Urinary bladder (tissue), 3 donors: ENCODE measurements at regions not wholly inside any gene's neighbourhood (a gene's known extent, or its start where the extent isn't known, plus 50 kb on each side); places are given as distances from the start of the nearest gene placed in this dataset.

Source experiments
- DNase-seq: peaks from one replicate; pipeline ENCODE4 v3.0.0-alpha.2; 2015; ENCODE audit errors: extremely low spot score
- H3K27ac ChIP-seq: one replicate; pipeline ENCODE4 v1.5.1; 2013; ENCODE audit warnings: low read depth, mild to moderate bottlenecking, moderate library complexity
- H3K36me3 ChIP-seq: one replicate; pipeline ENCODE4 v1.6.1; 2013; ENCODE audit warnings: mild to moderate bottlenecking, moderate library complexity; ENCODE audit not compliant: insufficient read depth
- H3K4me1 ChIP-seq: one replicate; pipeline ENCODE4 v1.6.1; 2013; ENCODE audit warnings: mild to moderate bottlenecking, moderate library complexity; ENCODE audit not compliant: insufficient read depth
- H3K4me3 ChIP-seq: one replicate; pipeline ENCODE4 v1.5.1; 2013; ENCODE audit warnings: low read depth, low read length
- WGBS: extraction: QIAGEN DNeasy Blood & Tissue Kit; methylation state at CpG from one replicate; pipeline ENCODE4 v1.1.7; 2013; 5-methylcytosine and 5-hydroxymethylcytosine counted together
- donor health status: healthy with polysubstance abuse.
- donor health status: healthy.

DNA sequence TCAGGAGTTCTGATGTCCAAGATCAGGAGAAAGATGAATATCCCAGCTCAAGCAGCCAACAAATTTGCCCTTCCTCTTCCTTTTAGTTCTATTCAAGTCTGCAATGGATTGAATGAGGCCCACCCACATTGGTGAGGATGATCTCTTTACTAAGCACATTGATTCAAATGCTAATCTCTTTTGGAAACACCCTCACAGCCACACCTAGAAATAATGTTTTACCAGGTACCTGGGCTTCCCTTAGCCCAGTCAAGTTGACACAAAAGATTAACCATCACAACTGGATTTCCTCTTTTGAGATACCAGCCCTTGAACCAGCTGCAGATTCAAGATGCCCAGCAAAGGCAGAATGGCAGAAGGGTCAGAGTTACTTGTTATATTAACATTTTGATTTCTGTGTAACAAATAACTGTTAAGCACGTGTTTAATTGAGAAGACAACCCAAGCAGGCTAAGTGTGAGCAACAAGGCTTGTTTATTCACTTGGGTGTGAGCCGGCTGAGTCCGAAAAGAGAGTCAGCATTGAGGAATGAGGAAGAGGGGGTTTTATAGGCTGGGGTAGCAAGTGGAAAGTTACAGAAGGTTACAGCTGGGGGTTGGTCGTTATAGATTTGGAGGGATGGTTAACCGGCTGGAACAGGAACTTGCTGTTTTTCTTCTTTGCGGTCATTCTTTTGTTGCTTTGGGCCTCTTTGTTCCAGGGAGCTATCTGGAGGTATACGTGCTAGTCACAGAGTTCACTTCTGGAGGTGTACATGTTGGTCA lies 180.3 kb downstream of the EMP1 start:
- no peaks in the 10 kb centered on the region for H3K36me3 ChIP-seq
- no peak for DNase-seq
- WGBS, result 84% methylated on average over 7 of the region's 7 CpGs
- H3K4me3 ChIP-seq, result no peak overlapping the region
- H3K27ac ChIP-seq, result no peak overlapping the region
- H3K4me1 ChIP-seq, result no peaks in the 10 kb centered on the region

DNA sequence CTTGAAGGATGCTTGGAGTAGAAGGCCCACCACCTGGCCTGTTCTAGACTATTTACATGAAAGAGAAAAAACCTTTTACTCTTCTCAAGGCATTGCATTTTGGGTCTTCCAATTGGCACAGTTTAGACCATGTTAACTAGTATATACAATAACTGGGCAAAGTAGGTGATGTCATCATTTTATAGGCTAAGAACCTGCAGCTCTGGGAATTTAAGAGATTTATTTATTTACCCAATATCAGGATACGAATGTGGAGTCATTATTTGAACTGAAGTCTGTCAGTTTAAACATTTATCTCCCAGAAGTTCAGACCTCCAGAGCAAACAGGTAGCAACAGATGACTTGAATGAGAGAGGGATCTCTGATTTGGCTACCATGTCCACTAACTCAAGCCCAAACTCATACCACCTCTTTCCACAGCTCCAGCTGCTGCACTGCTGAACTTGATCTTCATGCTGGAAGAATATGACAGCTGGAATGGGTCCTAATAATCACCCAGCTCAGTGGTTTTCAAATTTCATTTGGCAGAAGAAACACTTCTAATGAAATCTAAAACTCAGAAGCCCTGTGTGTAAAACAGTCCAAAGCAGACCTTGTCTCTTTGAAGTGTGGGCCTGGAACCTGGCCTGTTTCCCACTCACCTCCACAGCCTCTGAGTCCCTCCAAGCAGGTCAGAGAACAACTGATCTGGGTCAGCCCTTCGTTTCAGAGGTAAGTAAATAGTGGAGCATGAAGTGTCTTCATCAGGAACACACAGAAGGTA lies 179.2 kb downstream of the EMP1 start:
- Histone ChIP-seq H3K4me3 (no peak overlapping the region), H3K36me3 (no peaks in the 10 kb centered on the region), H3K4me1 (no peaks in the 10 kb centered on the region), H3K27ac (no peak overlapping the region)
- DNase-seq, result no peak
- 61% methylated on average over 2 of the region's 2 CpGs for WGBS

DNA sequence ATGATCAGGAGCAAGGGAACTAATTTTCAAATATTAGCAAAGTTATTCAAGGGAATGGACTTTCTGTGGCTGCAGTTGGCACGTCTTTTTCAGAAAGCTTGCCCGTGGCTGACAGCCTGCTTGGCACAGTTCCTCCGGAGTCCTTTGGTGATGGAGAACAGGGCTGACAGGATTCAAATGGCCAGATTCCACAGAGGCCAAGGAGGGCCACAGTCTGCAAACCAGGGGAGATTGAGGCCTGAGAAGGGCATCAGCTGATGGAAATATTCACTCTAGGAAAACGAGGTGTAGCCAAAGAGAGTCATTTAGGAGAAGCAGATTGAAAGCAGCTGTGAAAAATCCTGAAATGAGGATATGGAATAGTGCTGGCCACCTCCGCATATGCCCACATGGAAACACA lies 178.3 kb downstream of the EMP1 start:
- Histone ChIP-seq H3K36me3 (no peaks in the 10 kb centered on the region), H3K4me1 (no peaks in the 10 kb centered on the region), H3K4me3 (no peak overlapping the region), H3K27ac (no peak overlapping the region)
- WGBS, result 47% methylated on average over 5 of the region's 5 CpGs
- no peak for DNase-seq

DNA sequence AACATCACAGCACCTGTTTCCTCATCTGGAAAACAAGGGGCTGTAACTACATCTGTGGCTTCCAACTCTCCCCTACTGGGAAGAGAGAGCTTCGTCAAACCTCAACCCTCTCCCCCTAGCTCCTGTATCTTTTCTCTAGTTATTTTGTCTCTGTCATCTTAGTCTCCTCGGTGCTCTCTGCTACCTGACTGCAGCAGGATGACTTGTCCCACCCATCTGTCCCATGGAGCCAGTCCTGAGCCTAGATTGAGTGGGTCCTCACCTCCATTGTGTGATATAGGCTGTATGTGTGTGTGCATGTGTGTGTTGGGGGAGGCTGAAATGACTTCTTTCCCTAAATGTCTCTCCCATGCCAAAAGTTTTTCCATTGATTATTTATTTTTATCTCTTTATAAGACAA lies 177.3 kb downstream of the EMP1 start:
- Histone ChIP-seq H3K36me3 (no peaks in the 10 kb centered on the region), H3K27ac (no peak overlapping the region), H3K4me1 (no peaks in the 10 kb centered on the region), H3K4me3 (no peak overlapping the region)
- 91% methylated on average over 2 of the region's 2 CpGs for WGBS
- no peak for DNase-seq

DNA sequence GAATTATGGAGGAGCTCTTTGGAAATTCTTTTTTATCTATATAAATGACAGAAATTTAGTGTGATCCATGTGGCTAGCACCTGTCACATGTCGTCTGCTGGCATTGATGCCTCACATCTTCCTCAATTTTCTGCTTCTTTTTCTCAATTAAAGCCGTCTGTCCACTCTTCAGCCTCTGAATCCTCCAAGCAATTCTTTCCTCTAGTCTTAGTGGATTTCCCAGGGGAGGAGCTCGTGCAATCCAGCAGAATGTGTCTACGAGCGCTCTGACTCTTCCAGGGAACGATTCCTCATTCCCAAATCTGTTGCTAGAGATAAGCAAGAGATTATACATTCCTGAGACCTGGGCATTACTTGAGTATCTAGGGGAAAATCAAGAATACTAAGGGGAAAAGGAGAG lies 176.6 kb downstream of the EMP1 start:
- no peaks in the 10 kb centered on the region for H3K4me1 ChIP-seq
- no peak overlapping the region for H3K4me3 ChIP-seq
- DNase-seq, result no peak
- 61% methylated on average over 6 of the region's 6 CpGs for WGBS
- H3K27ac ChIP-seq, result no peak overlapping the region
- H3K36me3 ChIP-seq, result no peaks in the 10 kb centered on the region

DNA sequence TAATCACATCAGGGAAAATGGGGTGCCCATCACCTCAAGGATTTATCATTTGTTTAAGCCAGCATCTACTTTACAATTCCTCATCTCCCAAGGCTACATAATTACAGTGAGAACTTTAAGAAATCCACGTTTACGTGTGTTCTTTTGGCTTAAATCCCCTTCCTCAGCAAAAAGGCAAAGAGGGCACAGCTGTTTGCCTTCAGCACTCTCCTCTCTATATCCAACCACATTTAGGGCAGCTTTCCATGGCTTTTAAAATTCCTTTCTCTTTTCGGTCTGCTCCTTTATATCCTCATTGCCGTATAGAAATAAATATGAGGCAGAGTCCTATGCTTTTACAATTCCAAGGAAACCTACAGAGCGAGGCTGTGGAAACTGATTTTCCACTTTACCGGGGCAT lies 175.9 kb downstream of the EMP1 start:
- DNase-seq, result no peak
- 43% methylated on average over 6 of the region's 6 CpGs for WGBS
- H3K4me3 ChIP-seq, result no peak overlapping the region
- H3K4me1 ChIP-seq, result no peaks in the 10 kb centered on the region
- no peak overlapping the region for H3K27ac ChIP-seq
- H3K36me3 ChIP-seq, result no peaks in the 10 kb centered on the region

DNA sequence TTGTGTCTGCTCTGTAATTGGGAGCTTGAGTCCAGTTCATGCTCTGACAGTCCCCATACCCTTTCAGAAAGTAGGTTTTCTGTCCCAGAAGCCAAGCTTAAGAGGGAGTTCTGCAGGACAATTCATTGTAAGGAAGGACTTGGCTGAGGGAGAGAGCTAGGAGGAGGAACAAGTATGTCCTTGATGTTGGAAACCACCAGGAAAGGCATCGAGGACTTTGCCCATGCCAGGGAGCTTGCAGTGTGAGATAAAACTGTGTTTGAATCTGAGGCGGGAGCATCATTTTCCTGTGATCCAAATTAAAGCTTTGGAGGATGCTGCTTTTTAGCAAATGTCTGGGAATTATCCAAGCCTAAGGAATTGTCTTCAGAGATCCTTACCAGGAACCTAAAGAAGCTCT lies 175.3 kb downstream of the EMP1 start:
- no peak overlapping the region for H3K27ac ChIP-seq
- DNase-seq, result no peak
- no peaks in the 10 kb centered on the region for H3K4me1 ChIP-seq
- H3K4me3 ChIP-seq, result no peak overlapping the region
- WGBS, result 48% methylated on average over 2 of the region's 2 CpGs
- H3K36me3 ChIP-seq, result no peaks in the 10 kb centered on the region

DNA sequence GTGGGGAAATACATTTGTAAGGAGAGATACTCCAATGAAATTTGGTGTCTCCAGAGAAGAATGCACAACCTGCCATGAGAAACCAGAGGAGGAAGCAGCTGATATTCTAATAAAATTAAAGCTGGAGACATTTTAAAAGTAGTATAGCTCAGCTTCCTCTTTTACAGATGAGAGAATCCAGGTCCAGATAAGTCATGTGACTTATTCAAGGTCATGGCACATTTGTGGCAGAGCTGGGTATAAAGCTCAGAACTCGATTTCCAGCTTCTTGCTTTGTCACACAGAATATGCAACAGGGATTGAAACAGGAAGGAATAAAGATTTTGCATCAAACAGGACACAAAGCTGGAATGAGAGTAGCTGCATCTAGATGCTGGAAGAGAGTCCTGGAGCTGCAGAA lies 174.8 kb downstream of the EMP1 start:
- Histone ChIP-seq H3K4me1 (no peaks in the 10 kb centered on the region), H3K4me3 (no peak overlapping the region), H3K36me3 (no peaks in the 10 kb centered on the region), H3K27ac (no peak overlapping the region)
- 40% methylated on average over 1 of the region's 1 CpG for WGBS
- no peak for DNase-seq

DNA sequence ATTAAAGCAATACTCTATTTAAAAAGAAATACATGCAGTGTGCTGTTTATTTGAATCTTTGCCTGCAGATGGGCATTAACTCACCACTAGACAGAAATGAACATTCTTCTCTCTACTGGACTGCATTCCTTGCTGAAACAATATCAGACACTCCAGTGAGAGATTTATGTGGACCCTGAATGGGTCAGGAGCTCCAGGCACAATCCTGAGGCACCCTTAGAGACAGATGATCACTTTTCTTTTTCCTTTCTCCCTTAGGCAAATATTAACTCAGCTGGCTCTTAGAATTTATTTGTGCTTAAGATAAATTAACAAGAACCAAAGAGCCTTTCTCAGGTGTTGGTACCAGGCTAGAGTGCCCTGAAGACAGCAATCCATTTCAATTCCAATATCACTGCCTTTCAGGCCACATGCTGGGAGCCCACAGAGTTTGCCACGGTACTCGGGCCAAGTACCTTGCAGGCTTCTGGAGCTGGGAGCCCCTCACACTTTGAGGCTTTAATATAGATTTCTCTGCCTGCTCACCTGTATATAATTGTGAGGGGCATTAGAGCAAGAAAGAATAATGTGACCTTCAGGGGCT lies 173.0 kb downstream of the EMP1 start:
- DNase-seq, result no peak
- Histone ChIP-seq H3K4me1 (no peaks in the 10 kb centered on the region), H3K36me3 (no peaks in the 10 kb centered on the region), H3K27ac (no peak overlapping the region), H3K4me3 (no peak overlapping the region)
- WGBS, result 89% methylated on average over 2 of the region's 2 CpGs

DNA sequence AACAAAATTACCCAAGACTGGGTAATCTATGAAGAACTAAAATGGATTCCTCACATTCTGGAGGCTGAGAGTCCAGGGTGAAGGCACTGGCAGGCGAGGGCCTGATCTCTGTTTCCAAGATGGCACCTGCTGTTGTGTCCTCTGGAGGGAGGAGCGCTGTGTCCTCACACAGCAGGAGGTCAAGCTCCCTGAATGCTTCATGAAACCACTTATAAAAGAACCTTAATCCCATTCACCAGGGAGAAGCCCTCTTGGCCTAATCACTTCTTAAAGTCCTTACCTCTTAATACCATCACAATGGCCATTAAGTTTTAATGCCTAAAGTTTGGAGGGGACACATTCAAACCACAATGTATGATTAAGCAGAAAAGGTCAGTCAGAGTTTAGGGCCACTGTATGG lies 172.4 kb downstream of the EMP1 start:
- Histone ChIP-seq H3K36me3 (no peaks in the 10 kb centered on the region), H3K27ac (no peak overlapping the region), H3K4me3 (no peak overlapping the region), H3K4me1 (no peaks in the 10 kb centered on the region)
- DNase-seq, result no peak
- 96% methylated on average over 2 of the region's 2 CpGs for WGBS

DNA sequence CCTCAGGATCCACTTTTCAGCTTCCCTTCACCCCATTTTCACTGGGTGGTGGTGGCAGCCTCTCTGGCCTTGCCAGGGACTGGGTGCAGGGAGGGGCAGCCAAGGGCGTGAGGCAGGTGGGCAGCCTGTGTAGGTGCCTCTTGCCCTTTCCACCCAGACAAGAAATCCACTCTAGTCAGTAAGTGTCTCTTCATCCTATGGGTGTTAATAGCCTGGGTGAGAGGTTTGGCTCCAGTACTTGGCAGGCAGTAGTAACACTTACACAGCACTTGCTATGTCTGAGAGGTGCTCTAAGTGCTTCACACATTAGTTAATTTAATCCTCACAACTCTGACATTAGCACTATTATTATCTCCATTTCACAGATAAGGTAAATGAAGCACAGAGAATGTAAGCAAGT lies 171.9 kb downstream of the EMP1 start:
- Histone ChIP-seq H3K36me3 (no peaks in the 10 kb centered on the region), H3K4me1 (no peaks in the 10 kb centered on the region), H3K27ac (no peak overlapping the region), H3K4me3 (no peak overlapping the region)
- 95% methylated on average over 1 of the region's 1 CpG for WGBS
- DNase-seq, result no peak

DNA sequence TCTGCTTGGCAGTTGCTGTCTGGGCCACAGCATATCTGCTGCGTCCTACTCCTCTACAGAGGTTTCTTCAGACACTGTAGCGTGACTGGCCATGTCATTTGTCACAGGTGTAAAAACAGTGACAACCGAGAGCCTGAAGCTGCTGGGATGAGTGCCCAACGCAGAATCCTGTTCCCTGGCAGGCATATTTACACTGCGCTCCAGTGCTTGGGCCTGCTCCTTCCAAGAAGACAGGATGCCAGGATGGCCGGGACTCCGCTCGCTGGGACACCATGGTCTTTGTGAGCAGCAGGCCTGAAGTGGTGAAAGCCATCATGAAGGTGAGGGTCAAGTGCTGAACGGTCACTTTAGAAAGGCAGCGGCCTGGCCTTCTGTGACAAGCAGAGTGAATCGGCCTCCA lies 171.4 kb downstream of the EMP1 start:
- H3K36me3 ChIP-seq, result no peaks in the 10 kb centered on the region
- DNase-seq, result no peak
- WGBS, result 96% methylated on average over 11 of the region's 11 CpGs

DNA sequence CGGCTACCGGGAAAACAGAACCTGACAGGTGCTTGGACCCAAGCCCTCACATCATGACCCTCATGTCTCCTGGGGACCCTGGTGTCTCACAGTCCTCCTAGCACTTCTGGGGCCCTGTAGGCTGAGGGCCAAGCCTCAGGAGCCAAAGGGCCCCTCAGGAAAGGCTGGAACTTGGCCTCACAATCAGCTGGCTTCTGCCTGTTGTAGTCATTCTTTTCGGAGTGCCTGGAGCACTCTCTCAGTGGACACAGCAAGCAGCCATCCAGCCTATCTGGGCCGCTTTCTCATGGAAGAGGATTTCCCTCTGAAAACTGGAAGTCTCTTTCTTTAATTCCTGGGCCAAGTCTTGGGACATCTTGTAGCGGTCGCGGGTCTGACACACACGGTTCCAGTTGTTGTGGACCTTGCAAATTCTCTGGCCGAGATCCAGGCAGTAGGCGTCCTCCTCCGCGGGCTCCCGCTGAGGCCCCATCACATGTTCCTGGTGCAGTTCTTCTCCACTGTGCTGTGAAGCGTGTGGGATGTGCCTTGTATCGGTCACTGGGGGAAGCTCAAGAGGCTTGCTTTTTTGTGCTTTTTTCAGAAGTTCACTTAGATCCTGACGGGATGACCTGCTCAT lies 169.3 kb downstream of the EMP1 start:
- no peaks in the 10 kb centered on the region for H3K36me3 ChIP-seq
- WGBS, result 93% methylated on average over 16 of the region's 16 CpGs
- DNase-seq, result no peak
- no peak overlapping the region for H3K4me3 ChIP-seq
- no peak overlapping the region for H3K27ac ChIP-seq
- no peaks in the 10 kb centered on the region for H3K4me1 ChIP-seq

More for the DNA sequence above, 171.4 kb downstream of the EMP1 start:
- H3K4me3 ChIP-seq, result no peak overlapping the region
- no peak overlapping the region for H3K27ac ChIP-seq
- H3K4me1 ChIP-seq, result no peaks in the 10 kb centered on the region
